ENCODE measurements at regions not wholly inside any gene's neighbourhood (a gene's known extent, or its start where the extent isn't known, plus 50 kb on each side); places are given as distances from the start of the nearest gene placed in this dataset.

DNA sequence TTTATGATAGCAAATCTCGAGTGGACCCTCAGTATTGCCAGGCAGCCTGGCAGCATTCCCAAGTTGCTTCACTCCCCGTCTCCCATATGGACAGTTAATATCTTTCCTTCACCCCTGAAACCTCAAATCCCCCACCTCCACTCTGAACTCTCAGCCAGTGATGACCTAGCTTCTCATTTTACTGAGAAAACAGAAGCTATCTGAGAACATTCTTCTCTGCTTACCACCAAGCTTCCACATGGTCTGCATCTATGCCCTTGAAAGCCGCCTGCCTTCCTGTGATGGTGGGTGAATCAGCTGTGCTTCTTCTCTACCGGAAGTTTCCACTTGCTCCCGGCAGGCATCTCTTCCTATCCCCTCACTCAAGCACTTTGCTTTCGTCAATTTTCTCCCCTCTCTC is 529.2 kb downstream of the EPHA4 start:
- DNase-seq: no peak

- no peak for DNase-seq
Observed at GRCh38 chr2:221044781-221045180, 527.3 kb downstream of the EPHA4 start.

- DNase-seq: no peak
Observed at GRCh38 chr2:221050020-221050795, 521.9 kb downstream of the EPHA4 start.

GRCh38 chr2:221051162-221051561 is 520.9 kb downstream of the EPHA4 start:
- DNase-seq: no peak

DNA sequence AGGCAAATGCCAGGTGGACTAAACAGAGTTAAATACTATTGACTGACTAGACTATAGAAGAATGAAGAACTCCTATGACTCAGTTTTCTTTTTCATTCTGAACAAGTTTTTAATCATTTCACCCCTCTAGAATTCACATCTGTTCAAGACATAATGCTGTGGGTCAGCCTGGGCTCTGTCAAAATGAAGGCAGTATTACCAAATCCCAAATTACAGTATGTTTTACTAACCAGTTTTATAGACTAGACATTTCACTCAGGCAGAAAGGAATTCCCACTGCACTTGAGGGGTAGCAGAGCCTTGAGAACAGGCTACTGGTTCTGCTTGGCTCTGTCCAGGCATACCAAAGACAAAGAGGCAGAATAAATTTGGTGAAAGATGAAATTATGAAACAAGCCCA is 511.7 kb downstream of the EPHA4 start:
- DNase-seq: no peak

DNA sequence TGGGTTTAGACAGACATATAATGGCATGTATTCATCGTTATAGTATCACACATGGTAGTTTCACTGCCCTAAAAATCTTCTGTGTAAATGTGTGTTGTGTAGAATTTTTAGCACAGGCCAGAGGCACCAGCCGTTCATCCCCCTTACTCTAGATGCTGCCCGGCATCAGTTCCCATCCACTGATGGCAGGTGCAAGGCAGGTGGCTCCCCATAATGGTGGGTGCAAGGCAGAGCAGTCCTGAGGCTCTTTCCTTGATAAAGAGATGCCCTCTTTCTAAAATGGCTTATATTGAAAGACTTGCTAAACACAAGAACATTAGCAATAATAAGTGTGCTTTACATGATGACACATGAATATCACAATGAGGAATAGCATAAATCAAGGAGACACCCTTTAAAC is 508.5 kb downstream of the EPHA4 start:
- no peak for DNase-seq

DNA sequence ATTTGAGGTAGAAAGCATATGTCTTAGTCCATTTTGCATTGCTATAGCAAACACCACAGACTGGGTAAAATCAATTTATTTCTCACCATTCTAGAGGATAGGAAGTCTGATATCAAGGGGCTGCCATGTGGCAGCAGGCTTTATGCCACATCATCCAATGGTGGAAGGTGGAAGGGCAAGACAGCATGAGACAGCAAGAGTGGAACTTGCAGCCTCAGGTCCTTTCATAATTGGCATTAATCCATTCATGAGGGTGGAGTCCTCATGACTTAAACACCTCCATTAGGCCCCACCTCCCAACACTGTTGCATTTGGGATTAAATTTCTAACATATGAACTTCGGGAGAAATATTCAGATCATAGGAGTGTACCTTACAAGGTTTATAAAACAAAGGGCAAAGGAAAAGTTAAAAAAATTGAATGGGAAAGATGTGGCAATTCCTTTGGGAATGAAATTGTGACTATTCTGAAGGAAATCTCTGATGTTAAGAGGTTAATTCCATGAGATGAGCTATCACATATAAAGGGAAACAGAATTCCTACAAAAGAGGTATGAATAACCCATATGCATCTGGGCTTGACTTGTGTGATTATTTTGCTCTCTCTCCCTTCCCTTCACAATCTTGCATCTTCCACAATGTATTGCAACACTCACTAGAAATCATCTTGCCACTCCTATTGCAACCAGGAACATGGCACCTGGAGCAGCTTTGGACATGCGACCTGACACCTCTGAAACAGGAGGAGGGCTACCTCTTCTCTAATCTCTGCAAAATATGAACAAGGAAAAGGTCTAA is 507.8 kb downstream of the EPHA4 start:
- no peak for DNase-seq

- DNase-seq: no peak
Observed at GRCh38 chr2:221064880-221065279, 507.2 kb downstream of the EPHA4 start.

GRCh38 chr2:221068123-221068522 is 504.0 kb downstream of the EPHA4 start:
- no peak for DNase-seq

DNA sequence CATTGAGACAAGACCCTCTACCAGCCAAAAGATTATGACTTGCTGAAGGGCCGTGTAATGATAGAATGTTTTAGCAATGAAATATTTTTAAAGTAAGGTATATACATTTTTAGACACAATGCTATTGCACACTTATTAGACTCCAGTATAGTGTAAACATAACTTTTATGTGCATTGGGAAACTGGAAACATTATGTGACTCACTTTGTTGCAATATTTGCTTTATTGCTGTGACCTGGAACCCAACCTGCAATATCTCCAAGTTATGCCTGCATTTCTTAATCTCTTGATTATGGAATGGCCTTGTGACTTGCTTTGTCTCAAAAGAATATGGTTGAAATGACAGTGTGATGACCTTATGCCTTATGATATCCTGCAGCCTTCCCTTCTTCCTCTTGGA is 502.0 kb downstream of the EPHA4 start:
- no peak for DNase-seq

GRCh38 chr2:221073326-221074049 is 498.6 kb downstream of the EPHA4 start:
- no peak for DNase-seq

DNA sequence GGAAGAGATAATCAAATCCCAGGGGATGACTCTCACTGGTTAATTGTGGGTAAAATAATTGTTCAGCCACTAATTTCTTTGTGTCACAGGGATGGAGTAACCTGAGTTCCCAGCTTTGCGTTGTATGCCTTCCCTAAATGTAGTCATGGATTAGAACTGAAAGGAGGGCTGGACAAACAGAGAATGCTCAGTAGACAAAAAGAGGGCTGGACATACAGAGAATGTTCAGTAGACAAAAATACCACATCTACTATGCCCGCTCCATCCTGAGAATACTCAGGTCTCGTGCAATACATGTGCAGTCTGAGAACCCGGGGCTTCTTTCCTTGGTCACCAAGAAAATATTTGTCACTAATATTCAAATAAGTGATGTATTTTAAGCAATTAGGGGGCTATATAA is 497.9 kb downstream of the EPHA4 start:
- DNase-seq: no peak

DNA sequence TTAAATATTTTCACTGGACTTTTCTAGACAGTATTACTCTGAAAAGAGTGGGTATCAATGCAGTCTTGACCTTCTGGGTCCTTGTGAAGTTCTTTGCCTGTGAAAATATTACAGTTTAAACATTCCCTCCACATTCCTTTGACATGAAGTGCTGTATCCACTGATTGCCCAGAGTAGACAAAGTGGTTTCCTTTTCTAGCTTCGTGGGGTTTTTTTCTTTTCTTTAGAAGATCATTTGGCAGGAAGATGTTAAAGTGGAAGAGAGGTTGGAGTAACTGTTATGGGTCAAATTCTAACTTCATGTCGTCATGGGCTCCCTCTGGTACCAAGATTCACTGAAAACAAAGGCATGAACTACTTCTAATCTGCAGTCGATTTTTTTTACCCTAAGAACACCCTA is 496.9 kb downstream of the EPHA4 start:
- no peak for DNase-seq

DNA sequence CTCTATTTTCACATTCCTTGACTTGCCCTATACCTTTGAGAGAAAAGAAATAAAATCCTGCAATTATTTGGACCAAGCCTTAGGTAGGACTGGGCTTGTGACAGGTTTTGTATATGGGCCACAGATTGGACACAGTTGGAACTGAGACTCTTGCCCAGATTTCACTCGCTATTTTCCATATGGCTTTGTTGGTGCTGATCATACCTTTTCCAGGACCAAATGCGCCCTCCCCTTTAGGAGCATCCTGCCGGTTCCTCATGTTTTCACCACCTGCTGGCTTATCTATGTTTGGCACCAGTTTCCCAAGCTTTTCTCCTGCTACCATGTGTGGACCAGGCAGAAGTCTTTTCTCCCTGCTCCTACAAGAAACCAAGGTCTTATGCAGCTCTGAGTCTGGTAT is 494.9 kb downstream of the EPHA4 start:
- DNase-seq: no peak

DNA sequence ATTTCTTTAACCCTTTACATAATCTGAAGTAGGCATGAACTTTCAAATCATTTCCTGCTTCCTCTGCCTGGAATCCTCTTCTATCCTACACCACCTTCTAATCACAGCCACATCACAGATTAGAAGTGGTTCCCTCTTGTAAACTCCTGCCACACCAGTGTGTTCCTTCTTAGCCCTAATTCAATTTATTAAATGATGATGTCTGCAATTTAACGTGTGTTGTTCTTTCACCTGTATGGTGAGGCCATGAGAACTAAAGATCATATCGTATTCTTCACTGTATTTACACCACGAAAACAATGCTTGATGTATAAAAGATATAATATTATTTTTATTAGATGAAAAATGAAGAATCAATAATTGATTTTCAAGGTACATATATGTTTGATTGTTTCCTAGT is 494.3 kb downstream of the EPHA4 start:
- DNase-seq: no peak

DNA sequence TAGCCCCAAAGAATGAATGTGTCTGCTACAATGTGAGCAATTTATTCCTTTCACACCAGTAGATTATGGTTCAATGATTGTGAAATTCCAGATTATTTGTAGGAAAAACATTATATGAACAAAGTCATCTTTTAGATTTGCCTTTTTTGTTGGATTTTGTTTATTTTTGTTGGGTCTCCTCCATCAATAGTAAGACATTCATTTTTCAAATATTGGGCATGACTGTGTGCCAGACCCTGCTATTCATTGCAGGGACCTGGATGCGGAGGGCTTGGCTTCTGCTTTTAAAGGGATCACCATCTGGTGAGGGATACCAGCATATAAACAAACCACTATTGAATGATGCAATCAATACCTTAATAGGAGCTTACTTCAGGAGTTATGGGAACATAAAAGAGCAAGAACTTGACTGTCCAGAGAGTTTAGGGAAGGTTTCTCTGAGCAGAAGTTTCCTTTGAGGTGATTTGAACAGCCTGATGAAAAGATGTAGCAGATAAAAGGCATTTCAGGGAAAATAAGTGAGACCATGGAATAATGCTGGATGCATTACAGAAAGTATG is 486.7 kb downstream of the EPHA4 start:
- no peak for DNase-seq

DNA sequence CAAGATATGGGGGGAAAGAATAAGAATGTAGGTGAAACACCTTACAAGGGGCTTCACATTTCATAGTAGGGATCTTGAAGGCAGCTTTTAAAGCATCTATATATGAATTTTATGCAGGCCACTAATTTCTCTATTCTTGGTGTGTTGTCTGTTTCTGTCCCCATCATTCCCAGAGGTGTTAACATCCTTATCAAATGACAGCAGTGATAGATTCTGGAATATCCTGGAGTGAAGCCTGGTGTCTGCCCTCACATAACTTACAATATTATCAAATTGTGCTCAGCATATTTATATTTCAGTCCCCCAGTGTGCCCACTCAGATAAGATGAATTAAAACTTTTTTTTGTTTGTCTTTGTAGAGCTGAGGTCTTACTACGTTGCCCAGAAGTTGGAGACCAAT is 486.2 kb downstream of the EPHA4 start:
- no peak for DNase-seq

- DNase-seq: no peak
Observed at GRCh38 chr2:221087779-221088178, 484.3 kb downstream of the EPHA4 start.

- no peak for DNase-seq
Observed at GRCh38 chr2:221088506-221088905, 483.6 kb downstream of the EPHA4 start.

DNA sequence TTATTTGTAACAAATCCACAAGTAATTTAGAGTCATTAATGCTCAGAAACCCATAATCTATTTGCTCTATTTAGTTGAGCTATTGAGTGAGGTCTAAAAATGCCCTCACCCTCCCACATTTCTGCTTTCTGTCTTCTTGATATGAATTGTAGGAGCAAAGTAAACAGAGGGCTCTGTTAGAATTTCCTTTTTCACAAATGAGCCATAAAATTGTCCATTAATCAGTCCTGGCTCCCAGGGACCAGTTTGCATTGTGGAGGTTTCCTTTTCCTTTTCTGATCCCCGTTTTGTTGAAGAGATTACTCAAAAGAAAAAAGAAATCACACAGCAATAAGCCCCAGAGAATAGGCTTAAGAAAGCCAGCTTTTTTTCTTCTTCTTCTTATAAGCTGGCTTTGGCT is 476.7 kb downstream of the EPHA4 start:
- no peak for DNase-seq

DNA sequence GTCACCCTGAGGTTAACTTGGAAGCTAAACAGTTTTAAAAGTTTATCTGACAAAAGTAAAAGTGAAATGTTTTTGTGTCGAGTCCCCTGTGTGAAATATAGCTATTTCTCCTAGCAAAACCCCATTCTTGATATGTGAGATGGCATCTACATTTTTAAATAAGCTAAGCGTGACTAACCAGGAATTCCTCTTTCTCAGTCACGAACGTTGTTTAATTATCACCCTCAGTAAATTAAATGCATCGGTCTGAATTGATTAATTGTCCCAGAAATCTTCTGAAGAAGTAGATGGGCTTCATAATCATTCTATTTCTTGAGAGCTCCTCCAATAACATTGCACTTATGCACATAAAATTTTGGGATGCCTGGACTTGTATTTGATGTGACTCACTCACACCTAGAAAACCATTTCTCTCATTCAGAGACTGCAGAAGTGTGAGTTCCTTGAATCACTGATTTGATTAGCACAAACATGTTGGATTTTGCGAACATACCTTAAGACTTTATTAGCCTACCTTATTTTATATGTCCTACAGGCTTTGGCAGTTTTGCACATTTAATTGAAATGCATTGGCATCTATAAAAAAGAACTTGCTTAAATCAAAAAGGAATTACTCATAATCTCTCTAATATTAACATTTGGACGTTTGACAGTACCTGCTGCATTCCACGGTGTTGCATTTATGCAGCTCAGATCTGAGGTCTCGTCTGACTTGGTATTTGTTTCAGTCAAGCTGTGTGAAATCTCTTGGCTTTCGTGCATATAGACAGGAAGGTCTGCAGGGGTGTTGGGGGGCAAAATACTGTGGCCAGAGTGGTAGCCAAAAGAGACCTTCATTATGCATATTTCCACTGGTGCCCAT is 475.2 kb downstream of the EPHA4 start:
- no peak for DNase-seq

- DNase-seq: no peak
Observed at GRCh38 chr2:221097568-221097915, 474.6 kb downstream of the EPHA4 start.

GRCh38 chr2:221097949-221098348 is 474.2 kb downstream of the EPHA4 start:
- DNase-seq: no peak
